ENCODE measurements at regions not wholly inside any gene's neighbourhood (a gene's known extent, or its start where the extent isn't known, plus 50 kb on each side); places are given as distances from the start of the nearest gene placed in this dataset.

- no peak for TF ChIP-seq BHLHE40 (IDR thresholded peaks at IDR 0.05; ENCODE audit: low read length)
- no peak for TF ChIP-seq EZH2 (IDR thresholded peaks at IDR 0.05; ENCODE audit: borderline replicate concordance, low read depth, low read length)
- TF ChIP-seq RAD21 (CRISPR knock-in tag; conservative IDR thresholded peaks at IDR 0.05 in 1 of 2, IDR thresholded peaks at IDR 0.05 in 1 of 2) = no peak
- TF ChIP-seq CBFB (CRISPR knock-in tag; IDR thresholded peaks at IDR 0.05) = no peak
- TF ChIP-seq EP300 (IDR thresholded peaks at IDR 0.05; ENCODE audit: low read length) = no peak
- TF ChIP-seq GMEB1 (CRISPR knock-in tag; IDR thresholded peaks at IDR 0.05) = no peak
- TF ChIP-seq SIN3A (IDR thresholded peaks at IDR 0.05; ENCODE audit: borderline replicate concordance in 2 of 2, control insufficient read depth in 1 of 2, low read depth in 2 of 2, low read length in 2 of 2) = no peak
- TF ChIP-seq POLR2AphosphoS5 (IDR thresholded peaks at IDR 0.05; ENCODE audit: control insufficient read depth, insufficient read depth, low read depth, low read length) = no peak
- no peak for TF ChIP-seq USF2 (CRISPR knock-in tag; IDR thresholded peaks at IDR 0.05)
- TF ChIP-seq ZNF280A (IDR thresholded peaks at IDR 0.05; ENCODE audit: low read depth, partially characterized antibody) = no peak
Observed at GRCh38 chr3:5319454-5319853, 131.9 kb downstream of the EDEM1 start.
